HK-2 (cell line): ENCODE measurements at regions not wholly inside any gene's neighbourhood (a gene's known extent, or its start where the extent isn't known, plus 50 kb on each side); places are given as distances from the start of the nearest gene placed in this dataset.

Experiments used
- DNase-seq: peaks from one replicate; pipeline ENCODE4 v3.0.0-alpha.2; 2018; ENCODE audit not compliant: unreplicated experiment

DNA sequence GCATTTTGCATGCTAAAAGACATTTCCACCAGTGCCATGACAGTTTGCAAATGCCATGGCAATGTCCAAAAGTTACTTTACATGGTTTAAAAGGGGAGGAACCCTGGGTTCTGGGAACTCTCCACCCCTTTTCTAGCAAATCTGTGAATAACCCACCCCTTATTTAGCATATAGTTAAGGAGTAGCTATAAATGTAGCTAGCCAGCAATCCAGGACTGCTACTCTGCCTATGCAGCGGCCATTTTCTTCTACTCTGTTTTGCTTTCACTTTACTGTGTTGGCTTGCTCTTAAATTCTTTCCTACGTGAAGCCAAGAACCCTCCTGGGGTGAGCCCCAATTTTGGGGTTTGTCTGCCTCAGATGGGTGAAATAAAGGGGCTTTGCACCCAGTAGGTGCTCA, 141.0 kb downstream of the PTPN11 start:
- no peak for DNase-seq

DNA sequence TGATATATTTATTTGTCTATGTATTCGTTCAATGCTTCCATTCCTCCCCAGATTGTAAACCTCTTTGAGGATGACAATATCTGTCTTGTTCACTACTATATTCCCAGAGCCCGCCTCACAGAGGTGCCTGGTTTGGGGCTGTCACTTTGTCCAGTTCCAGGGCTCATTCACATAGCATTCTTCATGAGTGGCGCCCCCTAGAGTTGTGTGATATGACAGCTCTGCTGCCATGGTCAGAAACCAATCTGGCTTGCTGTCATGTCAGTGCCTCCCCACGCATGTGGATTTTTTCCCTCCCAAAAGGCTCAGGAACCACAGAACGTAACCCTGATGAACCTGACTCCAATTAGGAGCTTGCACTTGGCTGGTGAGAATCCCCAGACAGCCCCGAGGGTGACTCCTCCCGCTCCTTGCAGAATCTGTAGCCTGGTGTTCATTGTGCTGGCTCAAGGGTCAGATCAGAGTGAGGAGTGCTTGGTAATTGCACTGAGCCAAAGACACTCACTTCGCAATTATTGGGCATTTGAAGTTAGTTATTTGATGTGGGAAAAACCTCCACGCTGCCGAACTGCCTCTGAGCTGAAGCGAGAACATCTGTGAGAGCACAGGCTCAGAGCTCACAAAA, 145.5 kb downstream of the PTPN11 start:
- DNase-seq = no peak

GRCh38 chr12:112568641-112569040, 149.9 kb downstream of the PTPN11 start:
- no peak for DNase-seq

GRCh38 chr12:112570096-112570495, 151.3 kb downstream of the PTPN11 start:
- DNase-seq = no peak

DNA sequence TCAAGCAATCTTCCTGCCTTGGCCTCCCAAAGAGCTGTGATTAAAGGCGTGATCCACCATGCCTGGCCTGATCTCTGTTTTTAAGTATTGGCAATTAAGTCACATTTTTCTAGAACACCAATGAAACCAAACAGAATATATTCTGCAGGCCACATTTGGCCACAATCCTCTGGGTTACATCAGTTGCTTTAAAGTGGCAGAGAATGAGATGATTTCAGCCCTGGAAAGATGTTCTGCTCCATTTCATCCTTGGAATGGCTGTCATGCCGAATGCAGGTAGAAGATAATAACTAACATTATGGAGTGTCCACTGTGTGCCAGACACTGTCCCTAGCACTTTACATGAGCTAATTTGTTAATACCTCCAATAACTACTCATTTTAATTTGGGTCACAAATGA, 154.4 kb downstream of the PTPN11 start:
- DNase-seq = peak; percentile 6

DNA sequence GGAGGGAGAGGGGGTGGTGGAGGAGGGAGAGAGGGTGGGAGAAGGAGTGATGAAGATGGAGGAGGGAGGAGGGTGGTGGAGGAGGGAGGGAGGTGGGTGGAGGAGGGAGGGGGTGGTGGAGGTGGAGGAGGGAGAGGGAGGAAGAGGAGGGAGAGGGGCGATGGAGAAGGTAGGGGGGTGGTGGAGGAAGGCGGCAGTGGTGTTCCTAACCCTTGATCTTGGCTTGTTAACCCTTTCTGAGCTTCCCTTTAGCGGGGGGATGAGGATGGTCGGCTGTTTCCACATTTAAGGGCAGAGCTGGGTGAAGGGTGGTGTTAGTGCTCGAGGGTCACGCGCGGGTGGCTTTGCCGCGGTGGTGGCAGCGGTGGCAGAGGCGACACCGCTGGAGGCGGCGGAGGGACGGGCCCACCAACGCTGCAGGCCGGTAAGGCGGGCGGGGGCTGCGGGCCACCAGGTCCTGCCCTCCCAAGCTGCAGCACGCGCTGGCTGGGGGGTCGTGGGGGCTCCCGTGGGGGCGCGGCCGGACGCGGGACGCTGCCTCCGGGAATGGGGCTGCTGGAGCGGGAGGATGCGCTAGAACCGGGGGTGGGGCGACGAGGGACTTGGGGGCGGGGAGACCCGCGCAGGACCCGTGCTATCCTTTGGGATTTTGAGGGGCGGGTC, 156.3 kb downstream of the PTPN11 start:
- DNase-seq = no peak

DNA sequence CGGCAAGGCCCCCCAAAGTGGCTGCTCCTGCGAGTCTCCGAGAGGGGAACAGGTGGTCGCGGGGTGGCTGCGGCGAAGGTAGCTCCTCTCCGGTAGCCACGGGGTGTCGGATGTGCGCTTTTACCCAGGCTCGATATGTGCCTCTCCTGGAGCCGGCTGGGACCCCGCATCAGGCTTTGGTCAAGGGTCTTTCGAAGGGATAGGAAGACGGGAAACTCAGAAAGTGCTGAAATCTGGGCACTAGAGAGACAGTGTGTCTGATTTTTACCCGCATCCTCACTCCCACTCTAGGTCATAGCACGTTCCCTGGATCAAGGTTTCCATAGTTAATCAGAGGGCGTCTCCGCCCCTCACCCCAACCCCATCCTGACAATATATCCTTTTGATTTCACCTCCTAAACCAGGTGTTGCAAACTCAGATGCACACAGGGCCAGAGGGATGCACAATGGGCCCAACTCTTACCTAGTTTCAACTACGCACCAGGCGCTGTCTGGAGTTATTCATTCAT, 156.9 kb downstream of the PTPN11 start:
- no peak for DNase-seq

GRCh38 chr12:112577473-112578329, 159.0 kb downstream of the PTPN11 start:
- DNase-seq = no peak

GRCh38 chr12:112584266-112584722, 165.5 kb downstream of the PTPN11 start:
- no peak for DNase-seq

DNA sequence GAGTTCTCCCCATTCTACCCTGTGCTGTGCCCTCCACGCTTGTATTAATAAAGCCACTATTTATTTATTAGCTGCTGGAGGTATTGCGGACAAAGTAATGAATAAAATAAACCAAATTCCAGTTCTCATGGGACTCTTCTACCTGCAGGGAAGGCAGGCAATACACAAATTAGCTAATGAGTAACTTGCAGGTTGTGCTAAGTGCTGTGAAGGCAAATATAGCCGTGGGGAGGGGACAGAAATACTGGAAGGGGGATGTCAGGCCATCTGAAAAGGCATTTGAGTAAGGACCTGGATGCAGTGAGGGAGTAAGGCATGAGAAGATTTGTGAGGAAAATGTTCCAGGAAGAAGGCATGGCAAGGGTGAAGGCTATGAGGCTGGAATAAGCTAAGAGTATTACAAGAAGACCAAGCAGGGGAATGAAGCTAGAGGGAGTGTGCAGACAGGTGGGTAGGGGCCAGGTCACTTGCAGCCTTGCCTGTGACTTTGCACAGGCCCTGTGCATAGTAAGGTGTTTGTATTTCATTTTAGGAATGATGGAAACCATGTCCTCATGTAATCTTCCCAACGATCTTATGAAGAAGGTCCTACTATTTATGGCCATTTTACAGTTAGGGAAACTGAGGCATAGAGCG, 167.5 kb downstream of the PTPN11 start:
- DNase-seq = no peak

DNA sequence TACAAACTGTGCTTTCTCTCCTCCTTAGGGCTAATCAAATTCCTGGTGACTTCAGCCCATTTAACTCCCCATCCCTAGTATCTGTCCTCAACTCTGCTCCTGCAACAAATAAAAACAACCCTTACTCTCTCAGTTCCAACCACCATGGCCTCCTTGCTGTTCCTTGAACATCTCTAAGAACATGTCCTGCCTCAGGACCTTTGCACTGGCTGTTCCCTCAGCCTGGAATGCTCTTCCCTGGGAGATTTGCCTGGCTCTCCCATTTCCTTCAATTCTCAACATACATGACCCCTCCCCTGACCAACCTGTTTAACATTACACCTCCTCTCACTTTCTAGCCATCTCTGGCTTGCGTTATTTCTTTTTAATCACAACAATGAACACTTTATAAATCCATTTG, 170.5 kb downstream of the PTPN11 start:
- no peak for DNase-seq

DNA sequence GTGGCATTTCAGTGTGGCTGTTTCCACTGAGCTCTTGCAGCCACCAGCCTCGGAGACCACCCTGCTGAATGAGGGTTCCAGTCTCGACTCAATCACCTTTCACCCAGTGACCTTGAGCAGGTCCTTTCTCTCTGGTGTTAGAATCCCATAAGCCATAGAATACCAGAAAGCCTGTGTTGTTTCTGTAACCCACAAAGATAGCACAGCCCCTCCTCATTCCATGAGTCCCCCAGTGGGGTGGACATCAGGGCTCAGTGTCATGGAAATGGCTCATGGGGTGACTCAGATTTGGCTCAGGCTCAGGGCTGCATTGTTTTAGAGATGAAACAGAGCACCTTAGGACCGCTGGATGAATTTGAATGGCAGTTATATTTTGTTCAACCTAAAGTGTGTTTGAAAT, 171.5 kb downstream of the PTPN11 start:
- no peak for DNase-seq

- no peak for DNase-seq
Observed at GRCh38 chr12:112591488-112591887, 172.7 kb downstream of the PTPN11 start.

DNA sequence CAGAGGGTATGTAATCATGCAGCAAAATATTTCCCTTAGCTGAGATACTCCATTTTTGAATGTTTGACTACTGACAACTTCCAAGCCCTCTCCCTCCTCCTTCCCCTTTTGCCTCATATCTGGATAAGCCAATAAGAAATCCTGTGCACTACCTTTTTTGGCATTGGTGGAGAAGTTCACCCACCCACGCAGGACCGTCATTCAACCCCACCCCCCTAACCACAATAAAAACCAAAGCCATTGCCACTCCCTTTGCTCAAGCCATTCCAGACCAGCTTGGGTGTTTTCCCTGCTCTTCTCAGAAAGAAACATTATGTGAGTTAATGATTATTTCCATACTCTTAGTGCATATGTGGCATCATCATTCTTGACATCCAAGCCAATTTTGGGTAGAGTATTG, 176.7 kb downstream of the PTPN11 start:
- DNase-seq = no peak

GRCh38 chr12:112597986-112598385, 179.2 kb downstream of the PTPN11 start:
- no peak for DNase-seq

DNA sequence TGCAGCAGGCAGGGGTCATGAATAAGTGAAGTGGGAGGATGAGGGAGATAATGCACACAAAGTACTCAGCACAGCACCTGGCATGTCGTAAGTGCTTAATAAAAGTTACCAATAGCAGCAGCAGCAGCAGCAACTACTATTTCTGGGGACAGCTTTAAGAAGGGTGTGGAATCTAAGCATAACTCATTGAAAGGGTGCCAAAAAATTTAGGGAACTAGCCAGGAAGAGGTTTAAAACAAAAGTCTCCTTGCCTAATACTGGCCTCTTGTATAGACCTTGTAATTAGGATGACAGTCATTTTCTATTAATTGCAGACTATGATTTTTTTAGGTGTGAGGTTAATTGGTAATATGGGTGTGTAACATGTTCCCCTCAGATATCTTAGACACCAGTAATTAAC, 179.9 kb downstream of the PTPN11 start:
- no peak for DNase-seq

DNA sequence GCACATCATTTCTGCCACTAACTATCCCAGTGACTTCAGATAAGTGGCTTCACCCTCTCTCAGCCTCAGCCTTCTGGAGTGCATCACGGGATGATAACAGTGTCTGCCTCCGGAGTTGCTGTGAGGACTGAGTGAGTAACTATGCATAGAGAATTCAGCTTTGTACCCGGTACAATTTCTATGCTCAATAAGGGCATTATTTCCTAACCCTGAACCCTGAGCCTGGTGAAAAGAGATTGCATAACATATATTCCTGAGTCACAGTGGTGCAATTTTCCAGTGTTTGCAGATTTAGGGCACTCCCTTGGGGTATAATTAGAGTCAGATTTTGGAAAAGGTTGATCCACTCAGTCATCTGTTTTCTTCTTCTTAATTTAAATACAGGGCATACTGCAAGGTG, 181.1 kb downstream of the PTPN11 start:
- DNase-seq = no peak

DNA sequence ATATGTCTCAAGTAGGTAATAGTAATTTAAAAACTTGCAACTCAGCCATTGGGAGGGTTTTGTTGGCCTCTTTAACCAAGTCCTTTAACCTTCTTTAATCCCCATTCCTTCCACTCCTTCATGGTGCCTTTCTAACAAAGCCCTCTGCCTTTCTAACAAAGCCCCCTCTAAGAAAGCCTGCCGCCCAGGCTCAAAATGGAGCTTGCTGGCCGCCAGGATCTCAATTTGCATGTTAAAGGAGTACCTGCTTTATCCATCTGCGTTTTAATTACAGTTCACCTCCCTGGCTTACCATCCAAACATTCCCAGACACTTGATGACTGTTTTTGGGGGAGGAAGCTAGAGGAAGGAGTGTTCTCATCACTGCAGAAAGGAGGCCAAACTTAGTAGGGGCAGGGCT, 183.4 kb downstream of the PTPN11 start:
- DNase-seq = no peak

DNA sequence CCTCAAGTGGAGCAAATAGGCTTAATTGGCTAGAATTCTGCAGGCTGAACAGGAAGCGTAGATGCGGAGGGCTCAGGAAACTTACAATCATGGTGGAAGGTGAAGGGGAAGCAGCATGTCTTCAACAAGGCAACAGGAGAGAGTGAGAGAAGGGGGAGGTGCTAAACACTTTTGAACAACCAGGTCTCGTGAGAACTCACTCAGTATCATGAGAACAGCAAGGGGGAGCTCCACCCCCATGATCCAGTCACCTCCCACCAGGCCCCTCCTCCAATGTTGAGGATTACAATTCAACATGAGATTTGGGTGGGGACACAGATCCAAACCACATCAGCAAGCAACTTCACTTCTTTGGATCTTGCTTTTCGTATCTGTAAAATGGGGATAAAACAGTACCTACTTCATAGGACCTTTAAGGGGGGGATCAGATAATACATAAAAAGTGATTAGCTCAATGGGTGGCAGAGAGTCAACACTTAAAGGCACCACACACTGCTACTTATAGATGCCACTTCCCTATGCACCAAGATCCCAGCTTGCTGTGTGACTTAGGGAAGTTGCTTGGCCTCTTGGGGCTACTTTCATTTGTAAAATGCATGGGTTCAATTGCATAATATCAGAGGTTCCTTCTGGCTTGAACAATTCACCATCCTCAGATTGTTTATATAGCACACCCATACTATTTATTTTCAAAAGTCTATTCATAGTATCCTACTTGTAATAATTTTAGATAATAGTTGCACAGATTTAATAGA, 184.8 kb upstream of the RPH3A start:
- DNase-seq = no peak

GRCh38 chr12:112607427-112607826, 184.1 kb upstream of the RPH3A start:
- no peak for DNase-seq

- no peak for DNase-seq
Observed at GRCh38 chr12:112611908-112612307, 179.6 kb upstream of the RPH3A start.
